ENCODE measurements at regions not wholly inside any gene's neighbourhood (a gene's known extent, or its start where the extent isn't known, plus 50 kb on each side); places are given as distances from the start of the nearest gene placed in this dataset.

GRCh38 chr6:81694855-81695254 is 57.6 kb downstream of the TENT5A start:
- H3K4me2 ChIP-seq (ENCODE audit: low read length): no peak overlapping the region
- no peaks in the 10 kb centered on the region for H3K36me3 ChIP-seq (ENCODE audit: control insufficient read depth, low read length)
- TF ChIP-seq CTCF (IDR thresholded peaks at IDR 0.05; ENCODE audit: low read depth, low read length, poor library complexity, severe bottlenecking): no peak
- no peak for TF ChIP-seq EZH2phosphoT487 (IDR thresholded peaks at IDR 0.05; ENCODE audit: borderline replicate concordance, low read length)
- no peaks in the 10 kb centered on the region for H3F3A ChIP-seq (ENCODE audit: control insufficient read depth, insufficient read depth)
- H3K4me1 ChIP-seq (ENCODE audit: control insufficient read depth, low read length): no peaks in the 10 kb centered on the region
- H3K27ac ChIP-seq (ENCODE audit: low read depth, low read length): no peak overlapping the region
- H3K4me3 ChIP-seq (ENCODE audit: low read length): no peak overlapping the region
- no peaks in the 10 kb centered on the region for H3K79me2 ChIP-seq (ENCODE audit: control insufficient read depth, low read length)
- H3K9me3 ChIP-seq (ENCODE audit: control insufficient read depth, insufficient read depth, low read length): no peaks in the 10 kb centered on the region
- H3K27me3 ChIP-seq (ENCODE audit: control insufficient read depth, low read length): no peaks in the 10 kb centered on the region
- no peaks in the 10 kb centered on the region for H4K20me1 ChIP-seq (ENCODE audit: control insufficient read depth, insufficient read depth, low read depth, low read length)
- H3K9me2 ChIP-seq (replicated peaks; ENCODE audit: control insufficient read depth, low read length): no peaks in the 10 kb centered on the region

GRCh38 chr6:81694207-81694606 is 58.3 kb downstream of the TENT5A start:
- no peak overlapping the region for H3K4me2 ChIP-seq (ENCODE audit: low read length)
- H3K9me3 ChIP-seq (ENCODE audit: control insufficient read depth, insufficient read depth, low read length): no peaks in the 10 kb centered on the region
- no peak overlapping the region for H3K4me3 ChIP-seq (ENCODE audit: low read length)
- H4K20me1 ChIP-seq (ENCODE audit: control insufficient read depth, insufficient read depth, low read depth, low read length): no peaks in the 10 kb centered on the region
- no peaks in the 10 kb centered on the region for H3K36me3 ChIP-seq (ENCODE audit: control insufficient read depth, low read length)
- no peaks in the 10 kb centered on the region for H3K9me2 ChIP-seq (replicated peaks; ENCODE audit: control insufficient read depth, low read length)
- H3K27ac ChIP-seq (ENCODE audit: low read depth, low read length): no peak overlapping the region
- TF ChIP-seq CTCF (IDR thresholded peaks at IDR 0.05; ENCODE audit: low read depth, low read length, poor library complexity, severe bottlenecking) (no peak), EZH2phosphoT487 (IDR thresholded peaks at IDR 0.05; ENCODE audit: borderline replicate concordance, low read length) (no peak)
- H3F3A ChIP-seq (ENCODE audit: control insufficient read depth, insufficient read depth): no peaks in the 10 kb centered on the region
- no peaks in the 10 kb centered on the region for H3K27me3 ChIP-seq (ENCODE audit: control insufficient read depth, low read length)
- no peaks in the 10 kb centered on the region for H3K4me1 ChIP-seq (ENCODE audit: control insufficient read depth, low read length)
- no peaks in the 10 kb centered on the region for H3K79me2 ChIP-seq (ENCODE audit: control insufficient read depth, low read length)

GRCh38 chr6:81693266-81693665 is 59.2 kb downstream of the TENT5A start:
- Histone ChIP-seq H3K27ac (ENCODE audit: low read depth, low read length) (no peak overlapping the region), H3K9me2 (replicated peaks; ENCODE audit: control insufficient read depth, low read length) (no peaks in the 10 kb centered on the region), H3K4me2 (ENCODE audit: low read length) (no peak overlapping the region), H3K9me3 (ENCODE audit: control insufficient read depth, insufficient read depth, low read length) (no peaks in the 10 kb centered on the region), H4K20me1 (ENCODE audit: control insufficient read depth, insufficient read depth, low read depth, low read length) (no peaks in the 10 kb centered on the region), H3K36me3 (ENCODE audit: control insufficient read depth, low read length) (no peaks in the 10 kb centered on the region), H3K4me1 (ENCODE audit: control insufficient read depth, low read length) (no peaks in the 10 kb centered on the region), H3K79me2 (ENCODE audit: control insufficient read depth, low read length) (no peaks in the 10 kb centered on the region), H3F3A (ENCODE audit: control insufficient read depth, insufficient read depth) (no peaks in the 10 kb centered on the region), H3K4me3 (ENCODE audit: low read length) (no peak overlapping the region), H3K27me3 (ENCODE audit: control insufficient read depth, low read length) (no peaks in the 10 kb centered on the region)
- TF ChIP-seq CTCF (IDR thresholded peaks at IDR 0.05; ENCODE audit: low read depth, low read length, poor library complexity, severe bottlenecking) (no peak), EZH2phosphoT487 (IDR thresholded peaks at IDR 0.05; ENCODE audit: borderline replicate concordance, low read length) (no peak)

GRCh38 chr6:81690073-81690472 is 62.4 kb downstream of the TENT5A start:
- Histone ChIP-seq H3K4me3 (ENCODE audit: low read length) (no peak overlapping the region), H3K9me3 (ENCODE audit: control insufficient read depth, insufficient read depth, low read length) (no peaks in the 10 kb centered on the region), H3F3A (ENCODE audit: control insufficient read depth, insufficient read depth) (no peaks in the 10 kb centered on the region), H3K9me2 (replicated peaks; ENCODE audit: control insufficient read depth, low read length) (no peaks in the 10 kb centered on the region), H3K79me2 (ENCODE audit: control insufficient read depth, low read length) (no peaks in the 10 kb centered on the region), H3K27me3 (ENCODE audit: control insufficient read depth, low read length) (no peaks in the 10 kb centered on the region), H3K27ac (ENCODE audit: low read depth, low read length) (no peak overlapping the region), H3K4me1 (ENCODE audit: control insufficient read depth, low read length) (no peaks in the 10 kb centered on the region), H3K36me3 (ENCODE audit: control insufficient read depth, low read length) (no peaks in the 10 kb centered on the region), H4K20me1 (ENCODE audit: control insufficient read depth, insufficient read depth, low read depth, low read length) (no peaks in the 10 kb centered on the region), H3K4me2 (ENCODE audit: low read length) (no peak overlapping the region)
- TF ChIP-seq EZH2phosphoT487 (IDR thresholded peaks at IDR 0.05; ENCODE audit: borderline replicate concordance, low read length) (no peak), CTCF (IDR thresholded peaks at IDR 0.05; ENCODE audit: low read depth, low read length, poor library complexity, severe bottlenecking) (no peak)

Data from DOHH2 (cell line).